ENCODE measurements at regions not wholly inside any gene's neighbourhood (a gene's known extent, or its start where the extent isn't known, plus 50 kb on each side); places are given as distances from the start of the nearest gene placed in this dataset.

DNA sequence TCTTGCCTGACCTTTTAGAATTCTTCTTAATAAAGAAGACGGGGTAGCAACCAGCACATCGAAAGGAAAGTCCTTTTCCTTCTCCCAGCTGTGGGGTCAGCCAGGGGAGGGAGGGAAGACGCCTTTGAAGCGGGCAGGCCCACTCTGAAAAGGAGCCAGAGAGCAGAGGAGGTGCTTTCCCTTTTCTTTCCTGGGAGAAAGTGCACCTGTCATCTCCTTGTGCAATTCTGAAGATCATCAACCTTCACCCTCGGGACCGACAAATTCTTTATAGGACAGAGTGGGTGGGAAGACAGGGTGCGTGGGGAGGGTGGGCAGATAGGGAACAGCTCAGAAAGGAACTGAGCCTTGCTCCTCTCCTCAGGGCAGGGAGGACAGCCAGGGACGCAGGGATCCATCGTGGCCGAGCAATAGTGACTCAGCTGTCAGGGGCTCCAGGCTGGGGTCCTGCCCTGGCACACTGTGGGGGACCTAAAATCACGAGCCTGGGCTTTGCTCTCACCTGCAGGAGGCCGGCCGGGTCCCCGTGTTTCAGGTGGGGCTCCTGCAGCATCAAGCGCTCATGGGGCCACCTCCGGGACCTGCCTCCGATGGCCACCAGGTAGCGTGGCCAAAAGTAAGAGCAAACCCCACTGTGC, 141.0 kb downstream of the OLFM1 start:
- TF ChIP-seq, protein P1, sequence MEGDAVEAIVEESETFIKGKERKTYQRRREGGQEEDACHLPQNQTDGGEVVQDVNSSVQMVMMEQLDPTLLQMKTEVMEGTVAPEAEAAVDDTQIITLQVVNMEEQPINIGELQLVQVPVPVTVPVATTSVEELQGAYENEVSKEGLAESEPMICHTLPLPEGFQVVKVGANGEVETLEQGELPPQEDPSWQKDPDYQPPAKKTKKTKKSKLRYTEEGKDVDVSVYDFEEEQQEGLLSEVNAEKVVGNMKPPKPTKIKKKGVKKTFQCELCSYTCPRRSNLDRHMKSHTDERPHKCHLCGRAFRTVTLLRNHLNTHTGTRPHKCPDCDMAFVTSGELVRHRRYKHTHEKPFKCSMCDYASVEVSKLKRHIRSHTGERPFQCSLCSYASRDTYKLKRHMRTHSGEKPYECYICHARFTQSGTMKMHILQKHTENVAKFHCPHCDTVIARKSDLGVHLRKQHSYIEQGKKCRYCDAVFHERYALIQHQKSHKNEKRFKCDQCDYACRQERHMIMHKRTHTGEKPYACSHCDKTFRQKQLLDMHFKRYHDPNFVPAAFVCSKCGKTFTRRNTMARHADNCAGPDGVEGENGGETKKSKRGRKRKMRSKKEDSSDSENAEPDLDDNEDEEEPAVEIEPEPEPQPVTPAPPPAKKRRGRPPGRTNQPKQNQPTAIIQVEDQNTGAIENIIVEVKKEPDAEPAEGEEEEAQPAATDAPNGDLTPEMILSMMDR (IDR thresholded peaks at IDR 0.05) = no peak
- TF ChIP-seq POLR2A (IDR thresholded peaks at IDR 0.05) = no peak
- no peak for TF ChIP-seq POLR2AphosphoS5 (IDR thresholded peaks at IDR 0.05)
